GM21360 (cell line): ENCODE measurements at regions not wholly inside any gene's neighbourhood (a gene's known extent, or its start where the extent isn't known, plus 50 kb on each side); places are given as distances from the start of the nearest gene placed in this dataset.
"Not testable (repeated sequence)": the region's sequence is repeated elsewhere in the genome, so short reads cannot be mapped to it uniquely, and the experiment has no call there.

Source experiments
- ATAC-seq: cut with Tn5 transposase; IDR thresholded peaks from one replicate; pipeline ENCODE4 v1.9.1; 2021; ENCODE audit warnings: mild to moderate bottlenecking, moderate library complexity; ENCODE audit not compliant: unreplicated experiment

DNA sequence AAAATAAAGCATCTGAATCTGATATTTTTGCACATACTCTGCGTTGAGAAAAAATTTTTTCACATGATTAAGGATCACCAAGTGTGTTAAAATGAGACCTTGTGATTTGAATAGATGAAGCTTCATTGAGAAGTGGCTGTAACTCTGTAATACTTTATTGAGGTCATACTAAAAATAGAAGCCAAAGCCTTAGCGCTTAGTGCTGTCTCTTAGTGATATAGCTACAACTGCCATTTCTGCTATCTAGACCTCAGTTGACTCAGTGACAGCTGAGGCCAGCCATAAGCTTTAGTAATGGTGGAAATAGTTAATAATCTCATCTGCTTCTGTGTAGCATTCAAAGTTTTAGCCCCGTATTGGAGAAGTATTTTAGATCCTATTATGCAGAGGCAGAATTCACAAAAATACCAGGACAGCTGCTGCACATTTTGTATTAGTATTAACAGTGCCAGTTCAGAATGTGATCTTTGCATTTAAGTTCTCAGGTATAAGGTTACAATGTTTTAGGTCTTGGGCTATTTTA, 107.4 kb upstream of the SGCD start:
- no peak for ATAC-seq

DNA sequence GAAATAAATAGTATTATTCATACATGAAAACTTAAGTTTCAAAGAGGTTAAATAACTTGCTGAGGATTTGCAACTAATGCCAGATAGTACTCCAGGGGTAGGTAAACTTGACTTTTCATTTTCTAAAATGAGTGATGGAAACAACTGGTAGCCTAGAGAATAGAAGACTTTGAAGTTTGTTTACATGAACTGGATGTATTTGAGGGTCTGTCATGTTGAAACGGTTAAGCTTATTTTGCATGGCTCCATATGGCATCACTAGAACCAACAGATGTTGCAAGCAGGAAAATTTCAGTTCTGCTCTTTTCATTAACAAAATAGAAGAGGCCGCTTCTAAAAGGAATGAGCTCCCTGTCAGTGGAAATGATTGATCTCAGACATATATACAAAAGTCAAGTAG, 105.1 kb upstream of the SGCD start:
- ATAC-seq, result no peak

DNA sequence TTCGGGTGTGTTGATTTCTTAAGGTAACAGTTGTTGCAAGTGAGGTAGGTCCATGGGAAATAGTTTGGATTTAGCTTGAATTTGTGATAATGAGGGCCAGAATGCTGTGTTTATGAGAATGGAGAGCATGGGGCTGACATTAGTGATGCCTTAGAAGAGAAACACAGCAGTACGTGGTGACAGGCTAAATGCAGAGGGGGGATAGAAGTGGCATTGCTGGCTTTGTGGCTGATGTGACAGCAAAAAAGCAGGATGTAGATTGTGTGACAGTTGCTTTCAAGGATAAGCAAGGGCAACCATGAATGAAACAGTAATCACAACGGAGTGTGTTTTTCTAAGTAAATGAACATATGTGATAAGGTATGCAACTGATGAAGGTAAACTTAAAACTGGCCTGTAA, 103.4 kb upstream of the SGCD start:
- no peak for ATAC-seq

DNA sequence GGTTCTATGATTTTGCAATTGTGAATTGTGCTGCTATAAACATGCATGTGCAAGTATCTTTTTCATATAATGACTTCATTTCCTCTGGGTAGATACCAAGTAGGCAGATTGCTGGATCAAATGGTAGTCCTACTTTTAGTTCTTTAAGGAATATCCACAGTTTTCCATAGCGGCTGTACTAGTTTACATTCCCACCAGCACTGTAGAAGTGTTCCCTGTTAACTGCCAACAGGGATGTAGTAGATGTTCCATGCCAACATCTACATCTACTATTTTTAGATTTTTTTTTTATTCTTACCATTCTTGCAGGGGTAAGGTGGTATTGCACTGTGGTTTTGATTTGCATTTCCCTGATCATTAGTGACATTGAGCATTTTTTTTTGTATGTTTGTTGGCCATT, 100.5 kb upstream of the SGCD start:
- not testable (repeated sequence) for ATAC-seq

DNA sequence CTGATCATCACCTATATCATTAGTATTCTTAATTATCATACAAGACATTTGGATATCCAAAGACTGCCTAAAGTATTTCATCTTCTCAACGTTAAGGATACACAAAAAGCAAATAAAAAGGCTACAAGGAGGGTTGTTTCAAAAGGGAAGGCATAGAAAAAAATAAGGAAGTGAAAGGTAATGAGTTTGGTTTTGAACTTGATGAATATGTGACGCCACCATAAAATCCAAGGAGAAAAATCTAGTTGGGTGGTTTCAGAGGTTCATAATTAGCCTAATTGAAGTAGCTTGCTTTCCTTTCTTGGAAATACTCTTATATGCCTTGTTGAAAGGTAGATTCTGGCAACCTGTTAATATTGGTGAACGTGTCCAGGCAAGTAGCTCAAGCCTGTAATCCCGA, 96.1 kb upstream of the SGCD start:
- no peak for ATAC-seq

DNA sequence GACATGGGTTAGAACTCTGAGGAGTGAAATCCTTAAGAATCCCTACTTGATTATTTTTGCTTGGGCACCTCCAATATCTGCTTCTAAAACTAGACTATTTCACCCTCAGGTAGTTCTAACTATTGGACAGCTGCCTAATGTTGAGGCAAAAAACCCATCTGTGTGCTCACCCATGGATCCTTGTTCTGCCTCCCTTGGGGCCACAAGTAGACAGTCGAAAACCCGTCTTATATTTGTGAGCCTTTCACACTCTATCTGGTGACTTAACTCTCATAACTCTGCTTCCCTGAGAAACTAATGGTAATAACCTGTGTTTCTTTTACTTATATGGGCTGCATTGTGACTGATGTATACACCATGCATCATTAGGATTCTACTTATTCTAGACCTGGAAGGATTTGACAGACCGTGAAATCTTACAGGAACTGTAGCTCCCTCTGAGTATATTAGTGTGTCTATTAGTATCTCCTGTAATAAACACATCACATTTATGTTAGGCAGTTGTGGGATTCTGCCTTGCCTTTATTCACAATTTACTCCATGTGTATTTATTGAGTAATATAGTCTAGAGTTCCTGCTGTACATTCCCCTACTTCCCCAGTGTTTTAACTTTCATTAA, 94.6 kb upstream of the SGCD start:
- ATAC-seq, result peak; percentile 77

DNA sequence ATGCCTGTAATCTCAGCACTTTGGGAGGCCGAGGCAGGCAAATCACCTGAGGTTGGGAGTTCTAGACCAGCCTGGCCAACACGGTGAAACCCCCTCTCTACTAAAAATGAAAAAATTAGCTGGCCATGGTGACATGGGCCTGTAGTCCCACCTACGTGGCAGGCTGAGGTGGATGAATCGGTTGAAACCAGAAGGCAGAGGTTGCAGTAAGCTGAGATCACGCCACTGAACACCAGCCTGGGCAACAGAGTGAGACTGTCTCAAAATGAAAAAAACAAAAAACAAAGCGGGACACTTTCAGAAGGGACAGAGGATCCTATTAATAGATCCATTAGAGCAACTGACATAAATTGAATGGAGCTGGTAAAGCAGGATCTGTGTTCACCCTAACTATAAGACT, 89.6 kb upstream of the SGCD start:
- peak; percentile 81 for ATAC-seq

DNA sequence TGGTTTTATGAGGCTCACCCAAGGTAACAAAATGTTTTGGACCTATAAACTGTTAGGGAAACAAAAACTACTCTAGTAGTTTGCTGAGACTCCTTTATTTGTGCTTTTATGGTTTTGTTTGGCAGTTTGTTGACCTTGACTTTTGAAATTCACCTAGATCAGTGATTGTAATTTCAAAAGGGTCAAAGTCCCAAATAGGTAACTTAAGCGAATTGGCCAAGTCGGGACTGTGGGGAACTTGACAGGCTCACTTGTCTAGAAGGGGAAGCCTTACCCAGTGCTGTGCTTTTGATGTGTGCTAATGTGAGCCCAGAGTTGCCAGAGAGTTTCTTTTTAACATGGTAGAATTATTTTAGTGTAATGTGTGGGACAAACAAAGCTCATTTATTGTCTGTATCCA, 87.2 kb upstream of the SGCD start:
- ATAC-seq, result no peak

DNA sequence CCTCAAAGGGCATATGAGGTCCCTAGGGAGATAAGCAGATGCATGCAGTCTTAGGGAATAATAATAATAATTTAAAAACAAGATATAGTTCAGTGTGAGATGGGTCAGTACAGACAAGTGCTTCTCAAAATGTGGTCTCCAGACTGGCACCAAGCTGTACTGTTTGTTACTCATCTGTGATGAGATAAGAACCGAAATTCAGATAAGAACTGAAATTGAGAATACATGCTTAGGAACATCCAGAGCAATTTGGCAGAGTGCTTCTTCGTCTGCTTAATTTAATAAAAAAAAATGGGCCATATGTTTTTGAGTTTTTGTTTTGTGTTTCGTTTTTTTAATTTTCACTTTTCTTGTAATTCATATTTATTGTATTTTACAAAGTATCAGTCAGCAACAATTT, 86.5 kb upstream of the SGCD start:
- ATAC-seq, result no peak

DNA sequence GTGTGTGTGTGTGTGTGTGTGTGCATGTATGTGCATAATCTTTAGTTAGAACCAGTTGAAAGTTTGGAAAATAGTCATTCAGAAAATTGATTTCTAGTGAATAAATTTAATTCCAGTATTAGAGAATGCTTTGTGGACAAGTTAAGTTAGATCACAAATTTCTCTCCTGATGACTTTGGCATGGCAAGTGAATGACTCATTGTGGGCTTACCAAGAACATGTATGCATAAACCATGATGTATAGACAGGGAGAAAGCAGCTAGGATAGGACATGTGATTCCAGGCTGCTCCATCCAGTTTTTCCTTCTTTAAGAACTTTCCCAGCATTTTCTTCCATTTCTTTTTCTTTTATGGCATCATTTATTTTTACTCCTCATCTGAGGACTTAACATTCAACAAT, 85.7 kb upstream of the SGCD start:
- no peak for ATAC-seq

DNA sequence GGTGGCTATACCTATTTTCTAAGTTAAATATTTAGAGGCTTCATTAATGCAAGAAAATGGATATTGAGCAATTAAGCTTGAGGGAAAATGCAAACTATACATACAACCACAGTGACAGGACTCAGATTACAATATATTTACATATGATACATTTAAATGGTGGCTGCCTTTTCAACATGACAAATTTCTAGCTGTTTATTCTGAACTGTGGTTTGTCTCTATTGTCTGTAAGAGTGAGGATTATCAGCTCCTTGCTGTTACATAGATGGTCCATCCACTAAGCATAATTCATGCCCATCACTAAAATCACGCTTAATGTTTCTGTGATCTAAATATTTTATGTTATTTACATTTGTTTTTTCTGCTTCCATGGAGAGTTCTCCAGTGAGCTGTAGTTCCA, 81.1 kb upstream of the SGCD start:
- ATAC-seq, result no peak

DNA sequence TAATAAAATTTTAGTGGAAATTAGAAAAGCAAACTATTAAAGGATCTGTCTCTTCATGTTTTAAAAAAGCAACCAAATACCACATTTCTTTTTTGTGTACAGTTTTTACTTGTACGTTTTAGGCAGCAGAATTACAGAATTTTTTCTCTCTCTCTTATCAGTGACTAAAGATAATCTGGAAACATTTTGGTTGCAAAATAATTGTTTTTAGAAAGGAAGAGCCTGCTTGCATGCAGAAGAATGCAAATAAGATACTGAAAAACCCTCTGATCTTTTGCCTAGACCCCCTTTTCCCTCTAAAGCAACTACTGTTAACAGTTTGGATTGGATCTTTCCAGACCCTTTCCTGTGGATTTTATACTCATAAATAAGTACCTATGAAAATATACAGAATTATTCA, 75.9 kb upstream of the SGCD start:
- no peak for ATAC-seq

DNA sequence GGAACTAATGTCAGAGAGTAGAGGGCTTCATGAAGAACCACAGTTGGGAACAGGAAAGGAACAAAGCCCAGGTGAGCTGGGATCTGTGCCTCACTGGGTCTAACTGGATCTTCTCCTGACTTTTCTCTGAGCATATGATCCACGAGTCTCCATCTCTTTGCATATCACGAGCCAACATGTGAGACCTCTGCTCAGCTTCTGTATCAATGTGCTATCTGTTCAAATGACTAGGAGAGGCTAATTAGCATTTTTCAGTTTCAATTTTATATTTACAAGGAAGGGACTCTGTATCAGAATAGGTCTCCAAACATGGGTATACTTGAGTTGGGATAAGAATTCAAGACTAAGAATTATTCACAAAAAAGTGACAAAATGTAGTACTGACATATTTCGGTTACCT, 73.8 kb upstream of the SGCD start:
- ATAC-seq, result no peak

DNA sequence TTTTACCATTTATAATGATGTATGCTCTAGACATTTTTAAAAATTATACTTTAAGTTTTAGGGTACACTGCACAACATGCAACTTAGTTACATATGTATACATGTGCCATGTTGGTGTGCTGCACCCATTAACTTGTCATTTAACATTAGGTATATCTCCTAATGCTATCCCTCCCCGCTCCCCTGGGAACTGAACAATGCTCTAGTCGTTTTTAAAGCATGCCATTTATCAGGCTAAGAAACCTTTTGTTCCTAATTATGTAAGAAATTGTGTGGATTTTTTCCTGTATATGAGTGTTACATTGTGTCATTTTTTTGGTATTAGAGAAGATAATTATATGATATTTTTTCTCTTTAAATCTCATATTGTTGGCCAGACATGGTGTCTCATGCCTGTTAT, 72.8 kb upstream of the SGCD start:
- no peak for ATAC-seq

DNA sequence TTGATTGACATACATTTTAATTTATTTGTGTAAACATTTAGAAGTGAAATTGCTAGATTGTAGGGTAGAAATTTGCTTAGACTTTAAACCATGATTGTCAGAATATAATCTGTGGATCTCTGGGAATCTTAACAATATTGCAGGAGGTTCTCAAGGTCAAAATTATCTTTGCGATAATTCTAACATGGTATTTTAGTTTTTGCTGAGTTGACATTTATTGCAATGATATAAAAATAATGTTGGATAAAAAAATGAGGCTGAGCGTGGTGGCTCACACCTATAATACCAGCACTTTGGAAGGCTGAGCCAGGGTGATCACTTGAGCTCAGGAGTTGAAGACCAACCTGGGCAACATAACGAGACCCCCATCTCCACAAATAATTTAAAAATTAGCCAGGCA, 70.3 kb upstream of the SGCD start:
- ATAC-seq, result no peak

DNA sequence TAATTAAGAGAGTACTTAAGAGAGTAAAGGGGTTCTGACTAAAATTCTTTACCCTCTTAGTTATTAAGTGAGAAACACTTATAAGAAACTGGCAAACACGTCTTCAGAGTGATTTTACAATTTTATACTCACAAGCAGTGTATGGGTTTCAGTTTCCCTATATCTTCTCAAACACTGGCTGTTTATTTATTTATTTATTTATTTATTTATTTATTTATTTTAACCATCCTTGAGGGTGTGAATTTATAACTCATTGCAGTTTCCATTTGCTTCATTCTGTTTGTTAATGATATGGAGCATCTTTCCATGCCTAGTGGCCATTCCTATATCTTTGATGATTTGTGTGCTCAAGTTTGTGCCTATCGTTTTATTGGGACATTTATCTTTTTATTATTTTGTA, 68.0 kb upstream of the SGCD start:
- ATAC-seq, result no peak

DNA sequence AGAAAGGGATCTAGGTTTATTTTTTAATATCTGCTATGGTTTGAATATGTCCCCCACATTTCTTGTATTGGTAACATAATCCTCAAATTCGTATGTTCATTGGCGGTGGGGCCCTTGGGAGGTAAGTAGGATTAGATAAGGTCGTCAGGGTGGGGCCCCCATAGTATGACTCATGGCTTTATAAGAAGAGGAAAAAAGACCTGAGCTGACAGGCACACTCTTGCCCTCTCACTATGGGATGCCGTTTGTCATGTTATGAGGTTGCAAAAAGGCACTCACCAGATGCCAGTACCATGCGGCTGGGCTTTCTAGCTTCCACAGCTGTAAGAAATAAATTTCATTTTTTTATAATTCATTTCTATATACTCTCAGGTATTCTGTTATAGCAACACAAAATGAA, 67.3 kb upstream of the SGCD start:
- no peak for ATAC-seq

DNA sequence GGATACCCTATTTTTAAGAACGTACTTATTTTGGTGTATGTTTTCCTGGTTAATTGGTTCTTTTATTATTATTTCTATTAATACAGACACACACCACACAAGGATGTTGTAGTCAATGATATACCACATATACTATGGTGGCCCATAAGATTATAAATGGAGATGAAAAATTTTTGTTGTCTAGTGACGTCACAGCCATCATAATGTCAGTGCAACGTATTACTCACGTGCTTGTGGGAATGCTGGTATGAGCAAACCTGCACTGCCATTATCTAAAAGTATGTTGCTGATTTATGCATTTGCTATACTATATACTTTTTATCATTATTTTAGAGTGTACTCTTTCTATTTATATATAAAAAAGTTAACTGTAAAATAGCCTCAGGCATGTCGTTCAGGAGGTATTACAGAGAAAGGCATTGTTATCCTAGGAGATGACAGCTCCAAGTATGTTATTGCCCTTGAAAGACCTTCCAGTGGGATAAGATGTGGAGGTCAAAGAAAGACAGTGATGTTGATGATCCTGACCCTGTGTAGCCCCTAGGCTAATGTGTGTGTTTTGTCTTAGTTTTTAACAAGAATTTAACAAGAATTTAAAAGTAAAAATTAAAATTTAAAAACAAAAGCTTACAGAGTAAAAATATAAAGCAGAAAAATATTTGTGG, 65.6 kb upstream of the SGCD start:
- no peak for ATAC-seq

DNA sequence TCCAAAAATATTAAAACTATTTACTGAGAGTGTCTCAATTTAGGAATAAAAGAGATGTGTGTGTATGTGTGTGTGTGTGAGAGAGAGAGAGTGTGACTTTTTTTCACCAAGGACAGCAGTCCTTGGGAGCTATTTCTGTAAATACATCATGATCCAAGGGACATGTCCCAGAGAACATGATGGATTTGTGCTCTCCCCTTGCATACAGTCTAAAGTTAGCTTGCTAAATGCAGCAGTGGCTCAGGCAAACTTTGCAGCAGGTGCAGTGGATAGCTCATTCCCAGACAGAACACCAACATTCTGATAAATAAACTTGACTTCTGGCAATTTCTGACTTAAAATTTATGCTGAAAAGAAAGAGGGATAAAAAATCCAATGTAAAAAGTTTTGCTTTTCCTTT, 55.4 kb upstream of the SGCD start:
- ATAC-seq, result no peak

DNA sequence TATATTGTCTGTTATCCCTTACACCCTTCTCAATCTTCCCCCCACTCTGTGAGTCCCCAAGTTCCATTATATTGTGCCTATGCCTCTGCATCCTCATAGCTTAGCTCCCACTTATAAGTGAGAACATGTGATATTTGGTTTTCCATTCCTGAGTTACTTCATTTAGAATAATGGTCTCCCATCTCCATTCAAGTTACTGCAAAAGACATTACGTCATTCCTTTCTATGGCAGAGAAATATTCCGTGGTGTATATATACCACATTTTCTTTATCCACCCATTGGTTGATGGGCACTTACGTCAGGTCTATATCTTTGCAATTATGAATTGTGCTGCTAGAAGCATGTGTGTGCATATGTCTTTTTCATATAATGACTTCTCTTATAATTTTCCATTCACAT, 54.8 kb upstream of the SGCD start:
- ATAC-seq, result no peak

DNA sequence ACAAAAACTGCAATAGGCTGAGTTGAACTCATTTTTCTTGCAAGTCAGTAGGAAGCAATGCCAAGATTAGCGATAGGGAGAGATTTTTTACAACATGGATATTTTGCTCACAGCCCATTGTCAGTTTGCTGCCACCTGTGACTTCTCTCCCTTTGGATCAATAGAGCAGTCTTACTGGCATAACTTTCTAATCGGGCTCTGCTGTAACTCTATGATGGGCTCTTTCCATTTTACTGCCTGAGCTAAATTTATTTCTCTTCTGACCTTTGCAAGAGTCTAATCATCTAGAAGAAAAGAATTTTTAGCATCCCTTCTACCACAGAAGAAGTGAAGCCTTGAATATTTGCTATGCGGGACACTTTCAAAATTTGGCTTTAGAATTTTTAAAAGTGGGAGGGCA, 53.6 kb upstream of the SGCD start:
- ATAC-seq, result no peak

DNA sequence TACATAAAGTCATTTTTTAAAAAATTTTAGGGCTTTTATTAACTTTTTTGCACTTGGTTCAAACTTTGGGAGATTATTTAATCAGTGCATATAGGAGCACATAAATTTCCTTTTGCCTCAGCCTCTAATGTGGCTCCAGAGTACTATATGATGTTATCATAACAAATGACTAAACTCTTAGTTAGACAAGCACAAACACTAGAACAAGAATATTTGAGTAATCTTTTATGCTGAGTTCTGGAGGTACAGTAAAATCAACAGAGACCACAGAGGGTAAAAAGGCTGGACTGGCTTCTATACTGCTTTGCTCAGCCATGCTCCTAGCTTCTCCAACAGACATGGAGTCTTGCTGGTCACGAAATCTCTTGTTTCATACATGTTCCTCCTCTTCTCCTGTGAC, 52.5 kb upstream of the SGCD start:
- no peak for ATAC-seq
